Type B pancreatic cell (in vitro differentiated cells): ENCODE measurements at regions not wholly inside any gene's neighbourhood (a gene's known extent, or its start where the extent isn't known, plus 50 kb on each side); places are given as distances from the start of the nearest gene placed in this dataset.
A peak's percentile ranks its signal among the peaks of the same experiment; 100 is the strongest.
"Not testable (repeated sequence)": the region's sequence is repeated elsewhere in the genome, so short reads cannot be mapped to it uniquely, and the experiment has no call there.

Source experiments
- DNase-seq: peaks from one replicate; pipeline ENCODE4 v3.0.0; 2021; ENCODE audit warnings: mixed read lengths; ENCODE audit not compliant: unreplicated experiment; ENCODE audit errors: extremely low spot score
- H3K27ac Mint-ChIP-seq: 2 replicates; pipeline ENCODE4 v1.8.0; 2021; ENCODE audit warnings: mild to moderate bottlenecking, mixed read lengths
- H3K27me3 Mint-ChIP-seq: 2 replicates; pipeline ENCODE4 v1.8.0; 2021; ENCODE audit warnings: mixed read lengths
- H3K36me3 Mint-ChIP-seq: 2 replicates; pipeline ENCODE4 v1.8.0; 2021; ENCODE audit warnings: mixed read lengths
- H3K4me1 Mint-ChIP-seq: one replicate; pipeline ENCODE4 v1.8.0; 2021; ENCODE audit warnings: mixed read lengths; ENCODE audit not compliant: unreplicated experiment
- H3K4me3 Mint-ChIP-seq: 2 replicates; pipeline ENCODE4 v1.8.0; 2021; ENCODE audit warnings: mild to moderate bottlenecking, mixed read lengths
- H3K9me3 Mint-ChIP-seq: 2 replicates; pipeline ENCODE4 v1.8.0; 2021; ENCODE audit warnings: mixed read lengths
- CTCF ChIP-seq: fragments of 200-600 bp; sonication (generic); conservative IDR thresholded peaks from 2 replicates; pipeline ENCODE4 v1.5.0; 2021; ENCODE audit warnings: antibody characterized with exemption, mild to moderate bottlenecking

GRCh38 chr2:180692322-180692721 lies 288.1 kb upstream of the UBE2E3 start:
- no peak overlapping the region for H3K27ac Mint-ChIP-seq
- H3K36me3 Mint-ChIP-seq: no peaks in the 10 kb centered on the region
- H3K27me3 Mint-ChIP-seq: peaks cover 12% of the 10 kb centered on the region
- H3K9me3 Mint-ChIP-seq: no peaks in the 10 kb centered on the region
- H3K4me3 Mint-ChIP-seq: no peak overlapping the region
- H3K4me1 Mint-ChIP-seq: peaks cover 17% of the 10 kb centered on the region
- no peak for TF ChIP-seq CTCF
- DNase-seq: no peak

- not testable (repeated sequence) for H3K36me3 Mint-ChIP-seq, H3K9me3 Mint-ChIP-seq, H3K27ac Mint-ChIP-seq, H3K4me3 Mint-ChIP-seq, DNase-seq
- Mint-ChIP-seq H3K27me3 (peaks cover 12% of the 10 kb centered on the region), H3K4me1 (peaks cover 17% of the 10 kb centered on the region)
These were observed 288.6 kb upstream of the UBE2E3 start for GRCh38 chr2:180691855-180692223.

GRCh38 chr2:180691186-180691854 lies 289.1 kb upstream of the UBE2E3 start:
- DNase-seq: peak; percentile 58
- not testable (repeated sequence) for H3K9me3 Mint-ChIP-seq, H3K36me3 Mint-ChIP-seq, H3K4me3 Mint-ChIP-seq, H3K27ac Mint-ChIP-seq
- Mint-ChIP-seq H3K4me1 (peaks cover 17% of the 10 kb centered on the region), H3K27me3 (peaks cover 12% of the 10 kb centered on the region)

GRCh38 chr2:180690611-180691010 lies 289.8 kb upstream of the UBE2E3 start:
- DNase-seq: no peak
- H3K36me3 Mint-ChIP-seq: no peaks in the 10 kb centered on the region
- no peak overlapping the region for H3K4me3 Mint-ChIP-seq
- H3K4me1 Mint-ChIP-seq: peaks cover 17% of the 10 kb centered on the region
- peaks cover 9% of the 10 kb centered on the region for H3K27me3 Mint-ChIP-seq
- H3K27ac Mint-ChIP-seq: no peak overlapping the region
- no peak for TF ChIP-seq CTCF
- H3K9me3 Mint-ChIP-seq: no peaks in the 10 kb centered on the region

GRCh38 chr2:180682871-180683270 lies 297.5 kb upstream of the UBE2E3 start:
- Mint-ChIP-seq H3K9me3 (no peaks in the 10 kb centered on the region), H3K27me3 (peaks cover 16% of the 10 kb centered on the region), H3K4me3 (no peak overlapping the region), H3K36me3 (no peaks in the 10 kb centered on the region), H3K4me1 (peaks cover 10% of the 10 kb centered on the region), H3K27ac (no peak overlapping the region)
- DNase-seq: no peak
- no peak for TF ChIP-seq CTCF

GRCh38 chr2:180679693-180680092 lies 300.7 kb upstream of the UBE2E3 start:
- no peaks in the 10 kb centered on the region for H3K36me3 Mint-ChIP-seq
- H3K27me3 Mint-ChIP-seq: peaks cover 16% of the 10 kb centered on the region
- peaks cover 28% of the 10 kb centered on the region for H3K4me1 Mint-ChIP-seq
- no peak overlapping the region for H3K4me3 Mint-ChIP-seq
- no peak for TF ChIP-seq CTCF
- H3K27ac Mint-ChIP-seq: no peak overlapping the region
- H3K9me3 Mint-ChIP-seq: no peaks in the 10 kb centered on the region
- no peak for DNase-seq

- no peaks in the 10 kb centered on the region for H3K9me3 Mint-ChIP-seq
- TF ChIP-seq CTCF: no peak
- H3K27me3 Mint-ChIP-seq: peaks cover 15% of the 10 kb centered on the region
- peaks cover 29% of the 10 kb centered on the region for H3K4me1 Mint-ChIP-seq
- no peak overlapping the region for H3K27ac Mint-ChIP-seq
- DNase-seq: no peak
- H3K36me3 Mint-ChIP-seq: no peaks in the 10 kb centered on the region
- H3K4me3 Mint-ChIP-seq: no peak overlapping the region
These were observed 301.8 kb upstream of the UBE2E3 start for GRCh38 chr2:180678625-180678972.
